ENCODE measurements at regions not wholly inside any gene's neighbourhood (a gene's known extent, or its start where the extent isn't known, plus 50 kb on each side); places are given as distances from the start of the nearest gene placed in this dataset.

- no peaks in the 10 kb centered on the region for H3K36me3 ChIP-seq
- H3K27me3 ChIP-seq (replicated peaks; ENCODE audit: insufficient read depth) = no peaks in the 10 kb centered on the region
- TF ChIP-seq CTCF (IDR thresholded peaks at IDR 0.05) = no peak
- no peak for ATAC-seq (ENCODE audit: insufficient number of reproducible peaks, low FRiP score, low read depth)
- no peaks in the 10 kb centered on the region for H3K9me3 ChIP-seq
- no peaks in the 10 kb centered on the region for H3K4me1 ChIP-seq (ENCODE audit: control insufficient read depth in 1 of 2, low read depth in 2 of 2)
- H3K4me3 ChIP-seq = no peak overlapping the region
- no peak overlapping the region for H3K27ac ChIP-seq
- DNase-seq (ENCODE audit: low spot score) = no peak
Measured at GRCh38 chr16:35746963-35747657, 2287.7 kb downstream of the TP53TG3F start.

GRCh38 chr16:35747658-35748455, 2288.4 kb downstream of the TP53TG3F start:
- no peak for TF ChIP-seq CTCF (IDR thresholded peaks at IDR 0.05)
- Histone ChIP-seq H3K4me3 (no peak overlapping the region), H3K27me3 (replicated peaks; ENCODE audit: insufficient read depth) (no peaks in the 10 kb centered on the region), H3K27ac (no peak overlapping the region), H3K36me3 (no peaks in the 10 kb centered on the region), H3K9me3 (no peaks in the 10 kb centered on the region), H3K4me1 (ENCODE audit: control insufficient read depth in 1 of 2, low read depth in 2 of 2) (no peaks in the 10 kb centered on the region)
- DNase-seq (ENCODE audit: low spot score) (no peak), ATAC-seq (ENCODE audit: insufficient number of reproducible peaks, low FRiP score, low read depth) (no peak)

- TF ChIP-seq CTCF (IDR thresholded peaks at IDR 0.05) = no peak
- DNase-seq (ENCODE audit: low spot score) (no peak), ATAC-seq (ENCODE audit: insufficient number of reproducible peaks, low FRiP score, low read depth) (no peak)
- H3K4me1 ChIP-seq (ENCODE audit: control insufficient read depth in 1 of 2, low read depth in 2 of 2) = no peaks in the 10 kb centered on the region
- H3K36me3 ChIP-seq = no peaks in the 10 kb centered on the region
- H3K27ac ChIP-seq = no peak overlapping the region
- H3K9me3 ChIP-seq = no peaks in the 10 kb centered on the region
- H3K4me3 ChIP-seq = no peak overlapping the region
- H3K27me3 ChIP-seq (replicated peaks; ENCODE audit: insufficient read depth) = no peaks in the 10 kb centered on the region
Measured at GRCh38 chr16:35748621-35749252, 2289.3 kb downstream of the TP53TG3F start.

- no peaks in the 10 kb centered on the region for H3K9me3 ChIP-seq
- H3K27ac ChIP-seq = no peak overlapping the region
- no peaks in the 10 kb centered on the region for H3K4me1 ChIP-seq (ENCODE audit: control insufficient read depth in 1 of 2, low read depth in 2 of 2)
- no peaks in the 10 kb centered on the region for H3K27me3 ChIP-seq (replicated peaks; ENCODE audit: insufficient read depth)
- H3K4me3 ChIP-seq = no peak overlapping the region
- H3K36me3 ChIP-seq = no peaks in the 10 kb centered on the region
- ATAC-seq (ENCODE audit: insufficient number of reproducible peaks, low FRiP score, low read depth) (no peak), DNase-seq (ENCODE audit: low spot score) (no peak)
- TF ChIP-seq CTCF (IDR thresholded peaks at IDR 0.05) = no peak
Measured at GRCh38 chr16:35749253-35750141, 2290.1 kb downstream of the TP53TG3F start.

All from thoracic aorta (tissue), 2 donors.